ENCODE measurements at regions not wholly inside any gene's neighbourhood (a gene's known extent, or its start where the extent isn't known, plus 50 kb on each side); places are given as distances from the start of the nearest gene placed in this dataset.

GRCh38 chr14:71651228-71651627, 281.0 kb upstream of the RGS6 start:
- DNase-seq (ENCODE audit: low read depth) = no peak
- H3K4me3 ChIP-seq (ENCODE audit: low read depth, low read length) = no peak overlapping the region
- TF ChIP-seq POLR2A (IDR thresholded peaks at IDR 0.05; ENCODE audit: extremely low read depth, insufficient read length) (no peak), CTCF (IDR thresholded peaks at IDR 0.05; ENCODE audit: low read depth, low read length) (no peak), MYC (IDR thresholded peaks at IDR 0.05; ENCODE audit: low read depth, low read length) (no peak)
- TF ChIP-seq, protein P1, sequence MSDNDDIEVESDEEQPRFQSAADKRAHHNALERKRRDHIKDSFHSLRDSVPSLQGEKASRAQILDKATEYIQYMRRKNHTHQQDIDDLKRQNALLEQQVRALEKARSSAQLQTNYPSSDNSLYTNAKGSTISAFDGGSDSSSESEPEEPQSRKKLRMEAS (IDR thresholded peaks at IDR 0.05; ENCODE audit: low read depth, low read length) = no peak

GRCh38 chr14:71652368-71652767, 279.9 kb upstream of the RGS6 start:
- no peak for TF ChIP-seq CTCF (IDR thresholded peaks at IDR 0.05; ENCODE audit: low read depth, low read length)
- TF ChIP-seq, protein P1 (IDR thresholded peaks at IDR 0.05; ENCODE audit: low read depth, low read length) = no peak
- TF ChIP-seq MYC (IDR thresholded peaks at IDR 0.05; ENCODE audit: low read depth, low read length) = no peak
- no peak for TF ChIP-seq POLR2A (IDR thresholded peaks at IDR 0.05; ENCODE audit: extremely low read depth, insufficient read length)
- DNase-seq (ENCODE audit: low read depth) = no peak
- H3K4me3 ChIP-seq (ENCODE audit: low read depth, low read length) = no peak overlapping the region

- DNase-seq (ENCODE audit: low read depth) = no peak
- H3K4me3 ChIP-seq (ENCODE audit: low read depth, low read length) = no peak overlapping the region
- TF ChIP-seq, protein P1 (IDR thresholded peaks at IDR 0.05; ENCODE audit: low read depth, low read length) = no peak
- TF ChIP-seq POLR2A (IDR thresholded peaks at IDR 0.05; ENCODE audit: extremely low read depth, insufficient read length) (no peak), MYC (IDR thresholded peaks at IDR 0.05; ENCODE audit: low read depth, low read length) (no peak), CTCF (IDR thresholded peaks at IDR 0.05; ENCODE audit: low read depth, low read length) (no peak)
Measured at GRCh38 chr14:71654810-71655209, 277.4 kb upstream of the RGS6 start.

DNA sequence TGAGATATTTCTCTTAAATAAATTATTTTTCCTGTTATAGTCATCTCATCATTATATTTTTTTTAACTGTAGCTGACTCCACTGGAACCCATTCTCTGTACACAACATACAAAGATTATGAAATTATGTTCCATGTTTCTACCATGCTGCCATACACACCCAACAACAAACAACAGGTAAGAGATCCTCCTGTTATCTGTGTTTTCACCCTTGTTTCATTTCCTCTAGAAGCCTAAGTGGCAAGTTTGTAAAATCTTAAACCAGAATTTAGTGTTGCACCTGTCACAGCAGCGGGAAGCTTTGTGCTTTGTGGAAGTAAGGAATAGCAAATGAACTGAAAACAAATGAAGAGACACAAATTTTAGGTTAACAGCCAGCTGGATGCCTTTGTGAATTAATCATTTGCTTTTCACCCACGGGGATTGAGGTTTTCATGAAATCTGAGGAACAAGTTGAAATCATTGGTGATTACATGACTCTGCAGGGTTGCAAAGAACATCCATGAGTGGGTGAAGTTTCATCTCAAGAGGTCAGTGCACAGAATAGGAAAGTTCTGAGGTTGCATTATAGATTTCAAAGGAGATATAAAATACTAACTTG, 273.9 kb upstream of the RGS6 start:
- no peak for DNase-seq (ENCODE audit: low read depth)

DNA sequence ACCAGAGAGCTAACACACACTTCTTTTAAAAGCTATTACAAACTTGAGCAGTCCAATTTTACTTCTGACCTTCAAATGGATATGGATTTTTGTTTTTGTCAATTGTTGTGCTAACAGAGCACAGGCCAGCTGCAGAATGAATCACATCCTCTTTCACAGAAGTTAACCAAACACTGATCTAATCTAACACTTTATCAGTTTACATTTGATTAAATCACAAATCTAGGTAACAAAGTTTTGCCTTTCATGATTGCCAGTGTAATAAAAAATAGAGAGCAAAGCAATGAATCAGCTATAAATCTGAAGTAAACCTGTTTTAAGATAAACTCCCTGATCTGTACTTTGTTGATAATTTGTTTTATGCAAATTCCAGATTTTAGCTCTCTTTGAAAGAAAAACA, 273.1 kb upstream of the RGS6 start:
- DNase-seq (ENCODE audit: low read depth) = no peak
- no peak overlapping the region for H3K4me3 ChIP-seq (ENCODE audit: low read depth, low read length)
- no peak for TF ChIP-seq CTCF (IDR thresholded peaks at IDR 0.05; ENCODE audit: low read depth, low read length)
- TF ChIP-seq POLR2A (IDR thresholded peaks at IDR 0.05; ENCODE audit: extremely low read depth, insufficient read length) = no peak
- TF ChIP-seq, protein P1 (IDR thresholded peaks at IDR 0.05; ENCODE audit: low read depth, low read length) = no peak
- no peak for TF ChIP-seq MYC (IDR thresholded peaks at IDR 0.05; ENCODE audit: low read depth, low read length)

More for the DNA sequence above, 273.9 kb upstream of the RGS6 start:
- no peak for TF ChIP-seq MYC (IDR thresholded peaks at IDR 0.05; ENCODE audit: low read depth, low read length)
- TF ChIP-seq, protein P1 (IDR thresholded peaks at IDR 0.05; ENCODE audit: low read depth, low read length) = no peak
- no peak overlapping the region for H3K4me3 ChIP-seq (ENCODE audit: low read depth, low read length)

DNA sequence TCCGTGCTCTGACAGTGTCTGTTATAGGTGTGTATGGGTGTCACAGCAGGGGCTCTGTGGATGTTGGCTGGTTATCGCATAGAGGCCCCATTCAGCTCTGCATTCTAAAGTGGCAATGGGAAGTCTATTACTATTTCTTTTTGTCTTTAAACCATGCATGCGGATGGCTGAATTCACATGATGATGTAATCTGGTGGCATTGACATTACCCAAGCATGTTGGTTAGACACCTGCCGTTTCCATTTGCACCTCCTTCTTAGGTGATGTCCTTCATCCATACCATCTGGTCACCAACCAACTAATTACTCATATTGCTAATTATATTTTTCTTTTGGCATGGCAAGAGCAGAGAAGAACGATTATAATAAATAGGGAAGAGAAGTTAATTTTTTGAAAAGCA, 270.8 kb upstream of the RGS6 start:
- H3K4me3 ChIP-seq (ENCODE audit: low read depth, low read length) = no peak overlapping the region
- no peak for DNase-seq (ENCODE audit: low read depth)
- TF ChIP-seq CTCF (IDR thresholded peaks at IDR 0.05; ENCODE audit: low read depth, low read length) (no peak), MYC (IDR thresholded peaks at IDR 0.05; ENCODE audit: low read depth, low read length) (no peak), POLR2A (IDR thresholded peaks at IDR 0.05; ENCODE audit: extremely low read depth, insufficient read length) (no peak)
- TF ChIP-seq, protein P1 (IDR thresholded peaks at IDR 0.05; ENCODE audit: low read depth, low read length) = no peak

All from NB4 (cell line).